ENCODE measurements at regions not wholly inside any gene's neighbourhood (a gene's known extent, or its start where the extent isn't known, plus 50 kb on each side); places are given as distances from the start of the nearest gene placed in this dataset.
"Not testable (repeated sequence)": the region's sequence is repeated elsewhere in the genome, so short reads cannot be mapped to it uniquely, and the experiment has no call there.

- not testable (repeated sequence) for TF ChIP-seq CTCF, POLR2A (IDR thresholded peaks at IDR 0.05)
These were observed 134.3 kb upstream of the VOPP1 start for GRCh38 chr7:55706451-55707195.

Data from esophagus squamous epithelium (tissue), 4 donors.